HG02973 (cell line): ENCODE measurements at regions not wholly inside any gene's neighbourhood (a gene's known extent, or its start where the extent isn't known, plus 50 kb on each side); places are given as distances from the start of the nearest gene placed in this dataset.
"Not testable (repeated sequence)": the region's sequence is repeated elsewhere in the genome, so short reads cannot be mapped to it uniquely, and the experiment has no call there.

Experiments
- ATAC-seq: cut with Tn5 transposase; IDR thresholded peaks from one replicate; pipeline ENCODE4 v1.9.1; 2021; ENCODE audit warnings: moderate library complexity; ENCODE audit not compliant: unreplicated experiment

- ATAC-seq: no peak
Observed at GRCh38 chr13:42474954-42475353, 99.0 kb upstream of the TNFSF11 start.

DNA sequence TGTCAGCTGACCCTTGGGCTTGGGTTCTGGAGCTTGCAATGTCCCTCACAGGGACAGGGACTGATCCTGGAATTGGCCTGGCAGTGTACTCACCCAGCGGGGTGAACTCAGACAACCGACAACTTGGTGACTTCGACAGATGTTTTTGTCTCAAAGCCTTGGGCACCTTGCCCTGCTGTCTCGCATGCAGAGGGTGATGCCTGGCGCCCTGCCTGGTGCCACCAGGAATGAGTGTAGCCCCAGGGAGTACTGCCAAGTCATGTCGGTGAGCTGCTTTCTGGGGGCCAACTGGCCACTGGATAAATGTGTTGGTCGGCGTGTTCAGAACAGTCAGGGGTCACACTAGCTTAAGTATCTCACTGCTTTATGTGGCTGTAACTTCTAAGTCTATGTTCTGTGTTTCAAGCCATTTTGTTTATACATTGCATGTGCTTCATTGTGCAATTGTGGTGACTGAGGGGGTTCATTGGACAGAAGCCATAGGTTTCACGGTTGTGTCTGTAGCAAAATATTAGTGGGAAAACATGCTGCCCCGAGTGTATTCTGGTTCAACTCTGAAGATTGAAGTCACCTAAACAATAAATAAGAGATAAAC, 96.3 kb upstream of the TNFSF11 start:
- ATAC-seq: no peak

GRCh38 chr13:42478531-42479156, 95.3 kb upstream of the TNFSF11 start:
- ATAC-seq: no peak

GRCh38 chr13:42484386-42484785, 89.6 kb upstream of the TNFSF11 start:
- no peak for ATAC-seq

- ATAC-seq: no peak
Observed at GRCh38 chr13:42485272-42485671, 88.7 kb upstream of the TNFSF11 start.

DNA sequence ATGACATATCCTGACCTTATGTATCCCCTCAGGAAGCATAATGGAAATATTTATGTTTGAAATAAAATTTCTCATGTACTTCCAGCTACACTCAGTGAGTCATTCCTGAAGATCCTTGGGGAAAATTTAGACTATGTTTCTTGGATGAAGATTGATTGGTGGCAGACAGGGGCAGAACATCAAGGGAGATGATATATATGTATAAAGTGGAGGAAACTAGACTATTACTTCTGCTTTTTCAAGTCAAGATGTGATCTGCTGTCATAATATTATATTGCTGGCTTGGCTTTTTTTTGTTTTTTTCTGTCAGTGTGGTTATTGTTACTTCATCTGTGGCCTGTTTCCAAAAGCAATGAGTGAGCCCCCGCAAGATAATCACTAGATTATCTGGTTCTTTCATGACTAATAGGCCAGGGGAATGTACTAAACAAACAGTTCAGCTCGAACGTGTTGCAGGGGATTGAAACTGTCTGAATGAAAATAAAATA, 87.2 kb upstream of the TNFSF11 start:
- no peak for ATAC-seq

DNA sequence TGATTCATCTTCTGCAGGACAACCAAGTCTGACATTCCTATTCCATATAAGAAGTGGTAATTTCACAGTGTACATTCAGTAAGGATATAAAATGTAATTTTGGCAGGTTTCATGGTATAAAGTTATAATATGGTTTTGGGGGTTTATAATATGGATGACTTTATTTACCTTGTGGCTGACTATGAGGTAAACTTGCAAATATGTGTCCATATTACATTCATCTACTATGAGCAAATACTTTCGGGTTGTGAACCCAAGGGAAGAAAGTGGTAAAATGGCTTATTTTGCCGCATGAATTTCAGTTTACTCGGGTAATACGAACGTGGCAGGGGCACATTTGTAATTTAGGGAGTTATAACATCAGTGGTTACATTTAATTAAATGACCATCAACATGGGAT, 86.7 kb upstream of the TNFSF11 start:
- ATAC-seq: no peak

DNA sequence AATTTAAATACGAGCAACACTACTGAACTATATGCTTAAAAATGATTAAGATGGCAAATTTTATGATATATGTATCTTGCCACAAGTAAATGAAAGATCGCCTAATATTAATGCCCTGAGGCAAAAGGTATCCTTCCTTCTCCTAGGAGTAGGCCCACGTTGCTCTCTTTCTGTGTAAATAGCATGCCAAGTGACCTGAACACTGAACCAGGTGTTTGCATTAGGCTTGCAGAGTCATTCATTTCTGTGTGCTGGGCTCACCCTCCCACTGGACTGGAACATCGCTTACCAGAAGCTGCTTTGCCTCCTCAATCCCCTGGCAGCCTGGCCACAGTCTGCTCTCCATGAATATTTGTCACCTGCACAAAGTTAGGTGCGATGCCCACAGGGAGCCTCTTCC, 83.3 kb upstream of the TNFSF11 start:
- no peak for ATAC-seq

GRCh38 chr13:42492372-42492920, 81.5 kb upstream of the TNFSF11 start:
- no peak for ATAC-seq

DNA sequence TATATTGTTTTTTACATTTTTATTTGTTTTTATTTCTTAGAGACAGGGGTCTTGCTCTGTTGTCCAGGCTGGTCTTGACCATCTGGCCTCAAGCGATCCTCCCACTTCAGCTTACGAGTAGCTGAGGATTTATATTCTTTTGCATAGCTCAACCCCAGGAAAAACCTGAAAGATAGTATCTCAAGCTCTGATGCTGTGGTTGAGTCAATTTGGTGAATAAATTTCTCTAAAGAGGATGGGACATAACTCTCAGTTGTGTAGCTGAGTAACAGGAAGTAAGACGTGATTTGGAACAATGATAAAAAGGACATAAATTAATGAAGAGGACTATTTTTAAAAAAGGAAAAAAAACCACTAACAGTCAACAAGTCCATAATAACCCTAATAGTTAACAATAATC, 79.8 kb upstream of the TNFSF11 start:
- no peak for ATAC-seq

DNA sequence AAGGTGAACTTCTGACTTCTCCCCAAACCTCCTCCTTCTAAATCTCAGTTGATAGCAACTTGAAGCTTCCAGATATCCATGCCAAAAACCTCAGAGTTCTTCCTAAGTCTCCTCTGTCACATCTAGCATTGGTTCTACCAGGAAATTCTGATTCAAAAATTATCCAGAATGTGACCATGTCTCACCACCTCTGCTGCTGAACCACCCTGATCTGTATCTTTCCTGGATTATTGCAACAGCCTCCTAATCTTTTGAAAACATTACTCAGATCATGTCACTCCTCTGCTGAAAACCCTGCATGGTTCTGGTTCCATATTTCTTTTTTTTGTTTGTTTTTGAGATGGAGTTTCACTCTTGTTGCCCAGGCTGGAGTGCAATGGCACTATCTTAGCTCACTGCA, 78.7 kb upstream of the TNFSF11 start:
- no peak for ATAC-seq

DNA sequence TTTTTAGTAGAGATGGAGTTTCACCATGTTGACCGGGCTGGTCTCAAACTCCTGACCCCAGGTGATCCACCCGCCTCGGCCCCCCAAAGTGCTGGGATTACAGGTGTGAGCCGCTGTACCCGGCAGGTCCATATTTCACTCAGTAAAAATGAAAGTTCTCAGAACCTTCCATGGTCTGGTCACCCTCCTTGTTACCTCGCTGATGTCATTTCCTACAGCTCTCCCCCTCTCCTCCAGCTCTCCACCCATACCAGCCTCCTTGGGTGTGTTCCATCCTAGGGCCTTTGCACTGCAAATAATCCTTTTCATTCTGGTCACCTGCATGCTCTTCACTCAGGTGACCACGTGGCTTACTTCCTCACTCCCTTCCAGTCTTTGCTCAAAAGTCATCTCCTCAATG, 78.2 kb upstream of the TNFSF11 start:
- ATAC-seq: no peak

GRCh38 chr13:42496926-42497554, 76.9 kb upstream of the TNFSF11 start:
- not testable (repeated sequence) for ATAC-seq

DNA sequence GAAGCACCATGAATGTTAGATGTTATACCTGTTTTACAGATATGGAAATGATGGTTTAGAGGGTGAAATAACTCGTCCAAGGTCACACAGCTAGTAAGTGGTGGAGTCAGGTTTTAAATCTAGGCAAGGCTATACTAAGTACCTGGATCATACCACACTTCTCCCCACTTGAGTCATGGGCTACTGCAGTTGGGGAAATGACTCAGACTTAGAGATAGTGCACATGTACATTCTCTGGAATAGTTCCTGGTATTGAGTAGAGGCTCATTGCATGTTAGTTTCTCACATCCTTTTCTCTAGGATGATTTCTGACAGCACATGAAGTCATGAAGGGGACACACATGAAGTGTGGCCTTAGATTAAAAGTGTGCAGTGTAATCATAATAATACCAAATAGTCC, 76.2 kb upstream of the TNFSF11 start:
- peak; percentile 86 for ATAC-seq

DNA sequence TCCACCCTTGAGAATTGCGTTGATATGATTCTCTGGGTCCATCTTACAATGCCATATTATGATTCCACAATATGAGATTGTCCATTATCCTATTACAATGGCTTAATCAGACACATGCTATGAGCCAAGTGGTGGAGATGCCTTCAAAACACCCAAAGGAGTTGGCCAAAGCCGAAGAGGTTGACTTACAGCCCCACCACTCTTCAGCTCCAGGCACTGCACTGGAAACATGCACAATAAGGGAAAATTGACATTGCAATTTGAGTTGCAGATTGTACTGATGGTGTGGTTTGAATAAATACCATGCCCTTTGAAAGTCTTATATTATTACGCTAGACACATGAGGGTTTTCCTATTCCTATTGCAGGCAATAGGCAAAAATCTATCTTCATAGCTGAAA, 75.4 kb upstream of the TNFSF11 start:
- no peak for ATAC-seq
